GM12878 (cell line): ENCODE measurements at regions not wholly inside any gene's neighbourhood (a gene's known extent, or its start where the extent isn't known, plus 50 kb on each side); places are given as distances from the start of the nearest gene placed in this dataset.

ENCODE experiments used
- ATAC-seq: fragments of 200-7000 bp; cut with Tn5 transposase; 3 replicates; pipeline ENCODE4 v1.9.1; 2020; ENCODE audit warnings: mild to moderate bottlenecking, moderate library complexity
- BruUV-seq: library from RNA; stranded (reverse); fragments of 400-500 nt; replicated peaks from 2 replicates; lab custom pipeline; 2021; lab: Mats Ljungman, UMichigan
- CTCF ChIA-PET: fragments of 300-600 bp; sonication (Branson Sonifier 250); formaldehyde crosslinking; extraction: SDS; loops from one replicate; lab custom pipeline; 2021; ENCODE audit warnings: inconsistent platforms; lab: Yijun Ruan, JAX
- POLR2A ChIA-PET: fragments of 350-600 bp; formaldehyde crosslinking; extraction: SDS; loops from one replicate; lab custom pipeline; 2021; ENCODE audit warnings: inconsistent platforms; lab: Charles Lee
- RAD21 ChIA-PET: fragments of 300-600 bp; sonication (Branson Sonifier 250); formaldehyde crosslinking; loops from one replicate; lab custom pipeline; 2023; ENCODE audit warnings: antibody characterized with exemption; ENCODE audit not compliant: unreplicated experiment; lab: Charles Lee
- SMC1A ChIA-PET: fragments of 300-600 bp; sonication (Branson Sonifier 250); formaldehyde crosslinking; loops from one replicate; lab custom pipeline; 2023; ENCODE audit not compliant: unreplicated experiment, uncharacterized antibody; lab: Charles Lee
- DNase-seq: peaks from one replicate; pipeline ENCODE4 v3.0.0-alpha.2; 2011; ENCODE audit warnings: low read depth, low spot score
- FAIRE-seq: peaks from 3 replicates; lab custom pipeline; 2011; peaks lifted over from hg19 to GRCh38; lab: Jason Lieb, UNC
- H2AFZ ChIP-seq: 2 replicates; pipeline ENCODE4 v1.6.0; 2011; ENCODE audit warnings: low read depth, low read length, control low read depth; ENCODE audit not compliant: control insufficient read depth
- H3K27ac ChIP-seq: 2 replicates; pipeline ENCODE4 v1.5.1; 2011; ENCODE audit warnings: control low read depth; ENCODE audit not compliant: control insufficient read depth, insufficient read depth
- H3K27me3 ChIP-seq, 2 experiments: replicated peaks in 1 of 2; 2 replicates each; pipeline versions ENCODE4 v1.6.0 to v1.6.1; 2011; ENCODE audit warnings: low read length in 1 of 2; ENCODE audit not compliant: control insufficient read depth in 2 of 2, insufficient read depth in 2 of 2
- H3K36me3 ChIP-seq, 2 experiments: 2 replicates each; pipeline ENCODE4 v1.5.1; 2011; ENCODE audit warnings: low read length in 1 of 2; ENCODE audit not compliant: control insufficient read depth in 2 of 2, insufficient read depth in 2 of 2
- H3K4me1 ChIP-seq: 2 replicates; pipeline ENCODE4 v1.6.1; 2011; ENCODE audit warnings: mild to moderate bottlenecking, low read length, moderate library complexity, mixed read lengths; ENCODE audit not compliant: control insufficient read depth, insufficient read depth
- H3K4me2 ChIP-seq: 2 replicates; pipeline ENCODE4 v1.6.0; 2011; ENCODE audit warnings: control low read depth; ENCODE audit not compliant: control insufficient read depth, insufficient read depth
- H3K4me3 ChIP-seq: fragments of 200-600 bp; sonication (generic); 2 replicates; pipeline ENCODE4 v1.5.1; 2016
- H3K79me2 ChIP-seq: 2 replicates; pipeline ENCODE4 v1.6.0; 2011; ENCODE audit warnings: low read length; ENCODE audit not compliant: control insufficient read depth, insufficient read depth
- H3K9ac ChIP-seq: 2 replicates; pipeline ENCODE4 v1.8.0; 2011; ENCODE audit warnings: low read length, control low read depth, mixed read lengths; ENCODE audit not compliant: control insufficient read depth, insufficient read depth
- H3K9me3 ChIP-seq: replicated peaks from 3 replicates; pipeline ENCODE4 v1.5.1; 2011; ENCODE audit warnings: mild to moderate bottlenecking, low read length; ENCODE audit not compliant: control insufficient read depth, insufficient read depth
- H4K20me1 ChIP-seq: 2 replicates; pipeline ENCODE4 v1.6.0; 2011; ENCODE audit not compliant: control insufficient read depth, insufficient read depth
- CBFB ChIP-seq: IDR thresholded peaks from 2 replicates; pipeline ENCODE4 v1.6.1; 2016; ENCODE audit warnings: antibody characterized with exemption, low read depth
- CBX5 ChIP-seq: sonication (generic); IDR thresholded peaks from 2 replicates; pipeline ENCODE4 v1.6.1; 2016; ENCODE audit warnings: low read depth, moderate library complexity, mild to moderate bottlenecking, inconsistent platforms
- CREB1 ChIP-seq: IDR thresholded peaks from 2 replicates; pipeline ENCODE4 v1.6.1; 2012; ENCODE audit warnings: low read depth, mild to moderate bottlenecking, inconsistent platforms
- CREM ChIP-seq: IDR thresholded peaks from 2 replicates; pipeline ENCODE4 v1.6.1; 2014; ENCODE audit warnings: antibody characterized with exemption, low read depth
- FOS ChIP-seq: IDR thresholded peaks from 3 replicates; pipeline ENCODE4 v1.6.1; 2011; ENCODE audit warnings: borderline replicate concordance; ENCODE audit not compliant: insufficient read length; ENCODE audit errors: extremely low read depth
- HCFC1 ChIP-seq: fragments of 150-350 bp; IDR thresholded peaks from 2 replicates; pipeline ENCODE4 v1.6.1; 2014; ENCODE audit warnings: low read length
- LARP7 ChIP-seq: fragments of 450-650 bp; IDR thresholded peaks from 2 replicates; pipeline ENCODE4 v1.6.1; 2017; ENCODE audit warnings: mild to moderate bottlenecking
- MEF2B ChIP-seq: fragments of 450-650 bp; IDR thresholded peaks from 2 replicates; pipeline ENCODE4 v1.6.1; 2018; ENCODE audit warnings: mild to moderate bottlenecking, moderate library complexity; ENCODE audit not compliant: partially characterized antibody, poor library complexity, severe bottlenecking
- MTA2 ChIP-seq: fragments of 450-650 bp; IDR thresholded peaks from 2 replicates; pipeline ENCODE4 v1.6.1; 2016; ENCODE audit warnings: low read depth, mild to moderate bottlenecking, moderate library complexity
- MYB ChIP-seq: fragments of 150-350 bp; IDR thresholded peaks from 2 replicates; pipeline ENCODE4 v1.6.1; 2014; ENCODE audit warnings: mild to moderate bottlenecking, low read depth, low read length, borderline replicate concordance
- NR2C2 ChIP-seq: IDR thresholded peaks from 2 replicates; pipeline ENCODE4 v1.6.1; 2011; ENCODE audit warnings: borderline replicate concordance, low read depth; ENCODE audit not compliant: control insufficient read depth, insufficient read length
- PAX5 ChIP-seq: IDR thresholded peaks from 2 replicates; pipeline ENCODE4 v1.6.1; 2011; ENCODE audit warnings: low read depth, low read length, borderline replicate concordance
- PML ChIP-seq: IDR thresholded peaks from 2 replicates; pipeline ENCODE4 v1.6.1; 2012; ENCODE audit warnings: low read length, inconsistent platforms
- SIX5 ChIP-seq: IDR thresholded peaks from 2 replicates; pipeline ENCODE4 v1.6.1; 2011; ENCODE audit warnings: mild to moderate bottlenecking, low read depth, low read length, moderate library complexity; ENCODE audit not compliant: severe bottlenecking
- TAF1 ChIP-seq: IDR thresholded peaks from 2 replicates; pipeline ENCODE4 v1.6.1; 2011; ENCODE audit warnings: mild to moderate bottlenecking, low read depth, low read length, borderline replicate concordance
- TBL1XR1 ChIP-seq: IDR thresholded peaks from 2 replicates; pipeline ENCODE4 v1.6.1; 2012; ENCODE audit warnings: low read depth, low read length, improper control_type of control experiment
- ZZZ3 ChIP-seq: IDR thresholded peaks from 2 replicates; pipeline ENCODE4 v1.6.1; 2011; ENCODE audit warnings: low read depth; ENCODE audit not compliant: control insufficient read depth, insufficient read length
- WGBS: methylation state at CpG from one replicate; pipeline ENCODE4 v1.1.6; 2016; ENCODE audit warnings: low lambda C conversion rate; ENCODE audit not compliant: insufficient replicate concordance, insufficient coverage; ENCODE audit errors: missing lambda C conversion rate; 5-methylcytosine and 5-hydroxymethylcytosine counted together
- in situ Hi-C: fragments of 300-500 bp; cut with MboI; formaldehyde crosslinking; loops from 9 replicates; pipeline ENCODE4 v1.14.3; 2018; ENCODE audit warnings: mixed read lengths
- intact Hi-C: fragments of 100-400 bp; cut with micrococcal nuclease; formaldehyde crosslinking; loops from one replicate; pipeline ENCODE4 v1.14.2; 2022; ENCODE audit not compliant: unreplicated experiment
- TF ChIP-seq, protein P1 (sequence below): fragments of 450-650 bp; IDR thresholded peaks from 2 replicates; pipeline ENCODE4 v1.6.1; 2016; ENCODE audit warnings: mild to moderate bottlenecking
- TF ChIP-seq, protein P2 (sequence below): IDR thresholded peaks from 2 replicates; pipeline ENCODE4 v1.6.1; 2011; ENCODE audit warnings: low read depth, mild to moderate bottlenecking, low read length, moderate library complexity, borderline replicate concordance; ENCODE audit errors: extremely low read depth
- TF ChIP-seq, protein P3 (sequence below): fragments of 450-650 bp; IDR thresholded peaks from 2 replicates; pipeline ENCODE4 v1.6.1; 2016; ENCODE audit warnings: mild to moderate bottlenecking
- TF ChIP-seq, protein P4 (sequence below): IDR thresholded peaks from 2 replicates; pipeline ENCODE4 v1.6.1; 2011; ENCODE audit warnings: low read depth, low read length, improper control_type of control experiment, borderline replicate concordance

DNA sequence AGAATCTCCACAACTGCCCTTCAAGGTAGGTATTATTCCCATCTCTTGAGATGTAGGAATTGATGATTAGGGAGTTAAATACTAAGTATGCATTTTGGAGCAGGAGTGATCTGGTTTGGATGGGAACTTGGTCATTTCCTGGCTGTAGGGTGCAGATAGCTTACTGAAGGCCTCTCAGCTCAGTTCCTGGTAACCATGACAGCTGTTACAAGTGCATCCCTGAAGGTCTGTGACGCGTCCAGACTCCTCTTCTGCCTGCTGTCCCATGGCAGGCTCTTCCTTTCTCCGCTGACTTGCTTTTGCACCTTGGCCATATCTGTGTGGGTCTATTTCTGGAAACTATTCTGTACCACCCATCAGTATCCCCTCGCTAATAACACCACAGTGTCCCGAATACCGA lies 387.8 kb downstream of the ZNF536 start (continued):
- TF ChIP-seq, protein P1, sequence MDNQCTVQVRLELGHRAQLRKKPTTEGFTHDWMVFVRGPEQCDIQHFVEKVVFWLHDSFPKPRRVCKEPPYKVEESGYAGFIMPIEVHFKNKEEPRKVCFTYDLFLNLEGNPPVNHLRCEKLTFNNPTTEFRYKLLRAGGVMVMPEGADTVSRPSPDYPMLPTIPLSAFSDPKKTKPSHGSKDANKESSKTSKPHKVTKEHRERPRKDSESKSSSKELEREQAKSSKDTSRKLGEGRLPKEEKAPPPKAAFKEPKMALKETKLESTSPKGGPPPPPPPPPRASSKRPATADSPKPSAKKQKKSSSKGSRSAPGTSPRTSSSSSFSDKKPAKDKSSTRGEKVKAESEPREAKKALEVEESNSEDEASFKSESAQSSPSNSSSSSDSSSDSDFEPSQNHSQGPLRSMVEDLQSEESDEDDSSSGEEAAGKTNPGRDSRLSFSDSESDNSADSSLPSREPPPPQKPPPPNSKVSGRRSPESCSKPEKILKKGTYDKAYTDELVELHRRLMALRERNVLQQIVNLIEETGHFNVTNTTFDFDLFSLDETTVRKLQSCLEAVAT, result no peak
- no peak for TF ChIP-seq NR2C2
- TF ChIP-seq FOS, result no peak
- TF ChIP-seq, protein P2, sequence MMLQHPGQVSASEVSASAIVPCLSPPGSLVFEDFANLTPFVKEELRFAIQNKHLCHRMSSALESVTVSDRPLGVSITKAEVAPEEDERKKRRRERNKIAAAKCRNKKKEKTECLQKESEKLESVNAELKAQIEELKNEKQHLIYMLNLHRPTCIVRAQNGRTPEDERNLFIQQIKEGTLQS, result no peak
- no peak for TF ChIP-seq CBFB
- no peak for TF ChIP-seq MTA2
- TF ChIP-seq, protein P3, sequence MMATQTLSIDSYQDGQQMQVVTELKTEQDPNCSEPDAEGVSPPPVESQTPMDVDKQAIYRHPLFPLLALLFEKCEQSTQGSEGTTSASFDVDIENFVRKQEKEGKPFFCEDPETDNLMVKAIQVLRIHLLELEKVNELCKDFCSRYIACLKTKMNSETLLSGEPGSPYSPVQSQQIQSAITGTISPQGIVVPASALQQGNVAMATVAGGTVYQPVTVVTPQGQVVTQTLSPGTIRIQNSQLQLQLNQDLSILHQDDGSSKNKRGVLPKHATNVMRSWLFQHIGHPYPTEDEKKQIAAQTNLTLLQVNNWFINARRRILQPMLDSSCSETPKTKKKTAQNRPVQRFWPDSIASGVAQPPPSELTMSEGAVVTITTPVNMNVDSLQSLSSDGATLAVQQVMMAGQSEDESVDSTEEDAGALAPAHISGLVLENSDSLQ, result no peak

DNA sequence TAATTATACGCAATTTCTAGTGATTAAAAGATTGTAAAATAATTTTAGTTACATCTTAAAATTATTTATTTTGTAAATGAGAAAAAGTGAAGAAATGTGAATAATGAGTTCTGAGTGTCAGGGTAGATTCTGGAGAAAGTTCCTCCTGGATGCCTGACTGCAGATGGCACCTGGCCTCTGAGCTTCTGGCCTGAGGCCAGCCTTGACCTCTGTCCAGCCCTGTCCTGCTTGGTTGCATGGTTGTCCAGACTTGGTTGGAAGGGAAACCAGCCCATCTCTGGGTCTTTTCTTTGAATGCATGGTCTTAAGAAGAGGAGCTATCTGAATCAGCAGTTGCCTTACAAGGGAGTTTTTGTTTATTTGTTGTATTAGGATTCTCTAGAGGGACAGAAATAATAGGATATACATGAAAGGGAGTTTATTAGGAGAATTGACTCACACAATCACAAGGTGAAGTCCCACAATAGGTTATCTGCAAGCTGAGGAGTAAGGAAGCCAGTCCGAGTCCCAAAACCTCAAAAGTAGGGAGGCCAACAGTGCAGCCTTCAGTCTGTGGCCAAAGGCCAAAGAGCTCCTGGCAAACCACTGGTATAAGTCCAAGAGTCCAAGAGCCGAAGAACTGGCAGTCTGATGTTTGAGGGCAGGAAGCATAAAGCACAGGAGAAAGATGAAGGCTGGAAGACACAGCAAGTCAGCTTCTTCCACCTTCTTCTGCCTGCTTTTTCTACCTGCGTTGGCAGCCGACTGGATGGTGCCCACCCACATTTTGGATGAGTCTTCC lies 385.8 kb downstream of the ZNF536 start:
- Histone ChIP-seq H3K36me3 (no peaks in the 10 kb centered on the region), H3K27me3 (no peaks in the 10 kb centered on the region), H3K9ac (no peak overlapping the region), H3K79me2 (no peaks in the 10 kb centered on the region), H3K4me2 (no peak overlapping the region), H4K20me1 (no peaks in the 10 kb centered on the region), H3K4me1 (no peaks in the 10 kb centered on the region), H2AFZ (no peak overlapping the region), H3K4me3 (no peak overlapping the region), H3K27ac (no peak overlapping the region), H3K9me3 (no peaks in the 10 kb centered on the region)
- ChIA-PET POLR2A (no interaction called here), RAD21 (no interaction called here), CTCF (no interaction called here), SMC1A (interaction anchor here (0.6 kb wide), 1 partner anchor 1010 kb away, joined by 4 read pairs; no protein-coding TSS in a partner anchor)
- DNase-seq, result no peak
- no TSS peak for BruUV-seq
- 18% methylated on average over 5 of the region's 5 CpGs for WGBS
- in situ Hi-C loops, result no loop called here
- no peak for TF ChIP-seq HCFC1
- no peak for TF ChIP-seq TBL1XR1
- TF ChIP-seq MEF2B, result no peak
- TF ChIP-seq ZZZ3, result no peak
- TF ChIP-seq TAF1, result no peak
- TF ChIP-seq, protein P4, sequence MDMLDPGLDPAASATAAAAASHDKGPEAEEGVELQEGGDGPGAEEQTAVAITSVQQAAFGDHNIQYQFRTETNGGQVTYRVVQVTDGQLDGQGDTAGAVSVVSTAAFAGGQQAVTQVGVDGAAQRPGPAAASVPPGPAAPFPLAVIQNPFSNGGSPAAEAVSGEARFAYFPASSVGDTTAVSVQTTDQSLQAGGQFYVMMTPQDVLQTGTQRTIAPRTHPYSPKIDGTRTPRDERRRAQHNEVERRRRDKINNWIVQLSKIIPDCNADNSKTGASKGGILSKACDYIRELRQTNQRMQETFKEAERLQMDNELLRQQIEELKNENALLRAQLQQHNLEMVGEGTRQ, result no peak
- TF ChIP-seq CREB1, result no peak
- TF ChIP-seq CBX5, result no peak
- no peak for TF ChIP-seq CREM
- no peak for TF ChIP-seq SIX5
- no peak for TF ChIP-seq PML
- TF ChIP-seq MYB, result no peak
- TF ChIP-seq PAX5, result no peak
- TF ChIP-seq LARP7, result no peak
- intact Hi-C loops, result no loop called here
- ATAC-seq, result no peak
- FAIRE-seq, result no peak
